GM12872 (cell line): ENCODE measurements at regions not wholly inside any gene's neighbourhood (a gene's known extent, or its start where the extent isn't known, plus 50 kb on each side); places are given as distances from the start of the nearest gene placed in this dataset.

ENCODE experiments used
- CTCF ChIP-seq: IDR thresholded peaks from 3 replicates; pipeline ENCODE4 v1.5.1; 2011; ENCODE audit warnings: low read depth, mild to moderate bottlenecking, low read length, moderate library complexity; ENCODE audit not compliant: insufficient read depth

GRCh38 chr2:150718280-150718679 is 230.8 kb upstream of the RND3 start:
- TF ChIP-seq CTCF = no peak

- TF ChIP-seq CTCF = no peak
These were observed 228.7 kb upstream of the RND3 start for GRCh38 chr2:150716186-150716585.

GRCh38 chr2:150715501-150715900 is 228.0 kb upstream of the RND3 start:
- TF ChIP-seq CTCF = no peak

GRCh38 chr2:150710916-150711315 is 223.4 kb upstream of the RND3 start:
- no peak for TF ChIP-seq CTCF

GRCh38 chr2:150710041-150710440 is 222.6 kb upstream of the RND3 start:
- TF ChIP-seq CTCF = no peak

- TF ChIP-seq CTCF = no peak
These were observed 219.1 kb upstream of the RND3 start for GRCh38 chr2:150706561-150706960.

GRCh38 chr2:150705767-150706166 is 218.3 kb upstream of the RND3 start:
- TF ChIP-seq CTCF = no peak

GRCh38 chr2:150705357-150705756 is 217.9 kb upstream of the RND3 start:
- no peak for TF ChIP-seq CTCF
